H1 (cell line): ENCODE measurements at regions not wholly inside any gene's neighbourhood (a gene's known extent, or its start where the extent isn't known, plus 50 kb on each side); places are given as distances from the start of the nearest gene placed in this dataset.

ENCODE experiments used
- ASH2L ChIP-seq: fragments of 200-600, 300-600 bp; sonication (generic); IDR thresholded peaks from one replicate; pipeline ENCODE4 v1.7.1; 2017; ENCODE audit warnings: low read length
- CHD2 ChIP-seq: IDR thresholded peaks from 2 replicates; pipeline ENCODE4 v1.6.1; 2012; ENCODE audit warnings: low read length, improper control_type of control experiment
- CTCF ChIP-seq, 3 experiments: IDR thresholded peaks; 1 replicate in 2 of 3; 2 replicates in 1 of 3; pipeline versions ENCODE4 v1.5.1 to v1.6.1; 2011; ENCODE audit warnings: low read length in 3 of 3, mild to moderate bottlenecking in 3 of 3, inconsistent platforms in 2 of 3, low read depth in 1 of 3, moderate library complexity in 1 of 3; ENCODE audit not compliant: insufficient read depth in 1 of 3; ENCODE audit errors: control extremely low read depth in 1 of 3
- POLR2A ChIP-seq, 2 experiments: IDR thresholded peaks; 1 replicate in 1 of 2; 2 replicates in 1 of 2; pipeline ENCODE4 v1.6.1; 2011; ENCODE audit warnings: low read depth in 2 of 2, low read length in 2 of 2, mild to moderate bottlenecking in 2 of 2; ENCODE audit errors: control extremely low read depth in 1 of 2

GRCh38 chr2:138309760-138310159, 191.8 kb upstream of the SPOPL start:
- TF ChIP-seq CTCF (IDR thresholded peaks at IDR 0.05; ENCODE audit: control extremely low read depth in 1 of 3, insufficient read depth in 1 of 3, low read depth in 1 of 3, low read length in 3 of 3) (no peak), ASH2L (no peak), POLR2A (IDR thresholded peaks at IDR 0.05; ENCODE audit: control extremely low read depth in 1 of 2, low read depth in 2 of 2, low read length in 2 of 2) (no peak), CHD2 (no peak)
